ENCODE measurements at regions not wholly inside any gene's neighbourhood (a gene's known extent, or its start where the extent isn't known, plus 50 kb on each side); places are given as distances from the start of the nearest gene placed in this dataset.
"Not testable (repeated sequence)": the region's sequence is repeated elsewhere in the genome, so short reads cannot be mapped to it uniquely, and the experiment has no call there.

DNA sequence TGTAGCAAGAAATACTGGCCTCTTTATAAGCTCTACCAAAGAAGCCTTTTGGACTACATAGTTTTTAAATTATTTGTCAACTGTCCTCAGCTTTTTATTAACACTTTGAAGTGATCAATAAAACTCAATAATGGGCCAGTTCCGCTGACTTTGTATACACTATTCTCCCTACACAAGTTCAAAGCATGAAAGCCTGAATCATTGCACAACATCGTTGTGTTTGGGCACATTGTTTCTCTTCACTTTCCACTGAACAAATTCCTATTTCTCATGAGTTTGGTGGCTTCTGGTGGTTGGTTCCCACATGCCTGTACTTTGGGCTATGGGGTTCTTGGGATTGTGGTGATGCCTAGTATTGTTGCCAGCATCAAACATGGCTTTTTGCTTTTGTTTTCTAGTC, 561.8 kb upstream of the LRRN3 start:
- DNase-seq: no peak

DNA sequence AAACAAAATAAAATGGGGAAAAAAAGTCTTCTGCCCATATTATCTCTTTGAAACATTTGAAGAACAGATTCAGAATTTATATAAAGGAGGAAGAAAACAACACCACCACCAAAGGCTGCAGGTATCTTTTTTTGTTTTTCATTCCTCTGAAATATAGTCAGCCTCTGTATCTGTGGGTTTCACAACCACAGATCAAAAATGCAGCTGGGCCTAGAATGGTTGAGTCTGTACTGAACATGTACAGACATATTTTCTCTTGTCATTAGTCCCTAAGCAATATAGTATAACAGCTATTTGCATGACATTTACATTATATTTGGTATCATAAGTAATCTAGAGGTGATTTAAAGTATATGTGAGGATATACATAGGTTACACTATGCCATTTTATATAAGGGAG, 559.7 kb upstream of the LRRN3 start:
- DNase-seq: no peak

DNA sequence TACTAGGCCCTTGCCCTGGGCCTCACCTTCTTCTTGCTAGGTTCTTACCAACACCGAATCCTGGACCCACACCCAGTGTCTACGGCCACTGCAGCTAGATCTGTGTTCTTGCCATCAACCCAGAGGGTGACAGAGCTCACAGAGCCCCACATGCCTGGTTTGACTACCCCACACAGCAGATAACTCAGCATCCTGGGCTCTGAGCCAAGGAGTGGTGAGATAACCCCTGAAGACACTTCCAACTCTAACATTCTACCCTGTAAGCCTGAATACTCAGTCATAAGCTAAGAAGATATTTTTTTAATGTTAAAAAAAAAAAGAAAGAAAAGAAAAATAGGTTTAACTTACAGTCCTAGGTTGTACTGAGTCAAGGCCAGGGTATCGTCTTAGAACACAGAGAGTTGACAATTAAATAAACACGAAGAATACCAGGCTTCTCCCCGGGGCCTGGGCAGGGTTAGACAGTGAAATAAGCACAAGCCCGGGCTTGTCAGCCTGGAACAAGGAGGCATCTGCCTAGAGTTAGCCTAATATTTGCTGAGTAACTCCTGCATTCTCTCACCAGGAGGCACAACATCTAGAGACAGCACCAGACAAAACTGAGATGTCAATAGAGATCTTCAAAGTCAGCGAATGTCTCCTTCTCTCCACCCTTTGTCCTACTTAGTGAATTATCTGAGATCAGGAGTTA, 556.5 kb upstream of the LRRN3 start:
- DNase-seq: no peak

GRCh38 chr7:110539216-110539615, 551.7 kb upstream of the LRRN3 start:
- no peak for DNase-seq

DNA sequence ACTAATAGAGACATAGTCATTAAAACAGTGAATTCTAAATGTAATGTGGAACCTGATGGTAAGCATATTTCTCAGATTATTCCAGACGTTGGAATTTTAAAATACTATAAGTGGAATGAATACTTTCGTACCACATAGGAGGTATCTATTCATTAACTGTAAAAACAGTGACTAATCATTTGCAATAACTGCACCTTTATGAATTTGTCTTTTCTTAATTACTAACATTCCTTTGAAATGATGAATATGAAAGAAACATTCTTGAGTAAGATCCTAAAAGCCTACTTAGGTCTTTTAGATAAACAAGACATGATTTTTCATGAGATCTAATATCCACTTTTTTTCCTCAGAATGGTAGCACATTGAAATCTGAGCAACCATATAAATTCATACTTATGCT, 549.0 kb upstream of the LRRN3 start:
- no peak for DNase-seq

GRCh38 chr7:110544194-110544593, 546.7 kb upstream of the LRRN3 start:
- no peak for DNase-seq

- no peak for DNase-seq
Measured at GRCh38 chr7:110548372-110548771, 542.6 kb upstream of the LRRN3 start.

GRCh38 chr7:110557136-110557535, 533.8 kb upstream of the LRRN3 start:
- DNase-seq: no peak

DNA sequence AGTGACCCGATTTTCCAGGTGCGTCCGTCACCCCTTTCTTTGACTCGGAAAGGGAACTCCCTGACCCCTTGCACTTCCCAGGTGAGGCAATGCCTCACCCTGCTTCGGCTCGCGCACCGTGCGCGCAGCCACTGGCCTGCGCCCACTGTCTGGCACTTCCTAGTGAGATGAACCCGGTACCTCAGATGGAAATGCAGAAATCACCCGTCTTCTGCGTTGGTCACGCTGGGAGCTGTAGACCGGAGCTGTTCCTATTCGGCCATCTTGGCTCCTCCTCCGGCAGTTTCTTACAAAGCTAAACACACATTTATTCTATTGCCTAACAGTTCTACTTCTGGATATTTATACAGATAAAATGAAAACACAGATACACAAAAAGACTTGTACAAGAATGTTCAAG, 527.6 kb upstream of the LRRN3 start:
- DNase-seq: not testable (repeated sequence)

- DNase-seq: no peak
Measured at GRCh38 chr7:110564246-110564645, 526.7 kb upstream of the LRRN3 start.

DNA sequence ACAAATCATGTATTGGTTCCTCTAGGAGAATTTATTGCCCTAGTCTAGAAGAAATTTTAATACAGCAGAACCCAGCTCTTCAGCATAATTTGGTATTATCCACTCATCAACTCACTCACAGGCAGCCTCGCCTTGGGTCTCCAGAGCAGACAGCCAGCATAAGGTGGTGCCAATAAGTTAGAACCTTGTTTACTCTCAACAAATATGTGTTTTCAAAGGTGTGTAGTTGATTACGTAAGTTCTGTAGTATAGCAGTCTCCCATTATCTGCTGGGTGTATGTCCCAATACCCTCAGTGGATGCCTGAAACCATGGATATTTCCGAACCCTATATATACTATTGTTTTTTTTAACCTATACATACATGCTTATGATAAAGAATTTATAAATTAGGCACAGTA, 522.5 kb upstream of the LRRN3 start:
- no peak for DNase-seq

DNA sequence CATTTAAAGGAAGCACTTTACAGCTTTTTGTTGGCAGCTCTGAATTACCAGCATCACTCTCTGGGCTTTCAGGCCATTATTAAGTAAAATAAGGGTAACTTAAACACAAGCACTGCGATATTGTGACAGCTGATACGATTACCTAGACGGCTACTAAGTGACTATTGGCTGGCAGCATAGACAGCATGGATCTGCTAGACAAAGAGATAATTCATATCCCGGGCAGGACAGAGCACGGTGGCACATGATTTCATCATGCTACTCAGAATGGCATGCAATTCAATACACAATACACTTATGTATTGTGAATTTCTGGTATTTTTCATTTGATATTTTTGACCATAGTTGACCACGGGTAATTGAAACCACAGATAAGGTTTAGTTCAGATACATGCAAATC, 522.0 kb upstream of the LRRN3 start:
- DNase-seq: no peak

GRCh38 chr7:110569486-110570205, 521.3 kb upstream of the LRRN3 start:
- no peak for DNase-seq

DNA sequence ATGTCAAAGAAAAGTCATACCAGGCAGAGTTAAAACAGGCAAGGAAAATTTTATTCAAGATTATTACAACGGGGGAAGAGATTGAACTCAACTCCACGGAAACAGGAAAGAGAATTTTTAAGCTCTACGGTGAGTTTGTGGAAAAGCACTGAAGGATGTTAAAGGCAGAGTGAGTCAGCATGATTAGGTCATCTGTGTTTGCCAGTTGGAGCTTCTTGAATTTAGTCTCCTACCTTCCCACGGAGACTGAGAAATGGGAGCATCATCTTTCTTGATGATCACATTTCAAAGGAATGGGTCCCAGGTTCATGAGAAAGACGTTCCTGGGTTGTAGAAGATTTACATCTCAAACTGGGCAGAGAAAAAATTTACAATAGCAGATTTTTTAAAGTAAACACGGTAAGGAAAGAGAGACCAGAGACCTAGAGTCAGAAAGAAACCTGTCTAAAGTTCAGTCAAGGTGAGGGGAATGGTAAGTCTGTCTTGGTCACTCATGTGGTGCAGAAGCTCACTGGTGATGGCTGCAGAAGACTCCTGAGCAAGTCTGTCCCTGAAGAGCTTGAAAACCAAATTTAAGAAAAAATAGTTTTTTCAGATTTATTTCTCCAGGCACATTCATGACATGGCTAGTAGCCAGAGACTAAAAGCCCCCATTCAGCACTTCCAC, 516.9 kb upstream of the LRRN3 start:
- DNase-seq: no peak

GRCh38 chr7:110587294-110587693, 503.6 kb upstream of the LRRN3 start:
- DNase-seq: no peak

- DNase-seq: no peak
Measured at GRCh38 chr7:110590415-110590814, 500.5 kb upstream of the LRRN3 start.

- DNase-seq: no peak
Measured at GRCh38 chr7:110591341-110591740, 499.6 kb upstream of the LRRN3 start.

- no peak for DNase-seq
Measured at GRCh38 chr7:110592557-110592956, 498.4 kb upstream of the LRRN3 start.

- no peak for DNase-seq
Measured at GRCh38 chr7:110593355-110593754, 497.6 kb upstream of the LRRN3 start.

DNA sequence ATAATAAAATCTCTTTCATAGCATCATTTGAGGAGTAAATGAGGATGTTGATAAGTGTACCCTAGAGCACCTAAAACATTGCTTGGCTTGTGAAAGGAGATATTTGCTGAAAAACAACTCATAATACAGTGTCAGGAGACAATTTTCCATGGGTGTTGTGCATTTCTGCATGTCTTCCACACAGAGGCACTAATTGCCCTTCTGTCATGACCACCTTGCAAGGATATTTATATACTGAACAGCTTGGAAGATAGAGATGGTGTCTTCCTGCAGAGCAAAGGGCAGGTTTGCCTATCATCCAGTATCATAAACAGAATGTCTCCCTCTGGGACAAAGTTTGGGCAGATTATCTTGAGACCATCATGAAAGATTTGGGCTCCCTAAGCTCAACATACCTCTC, 495.2 kb upstream of the LRRN3 start:
- DNase-seq: no peak

GRCh38 chr7:110600956-110601355, 490.0 kb upstream of the LRRN3 start:
- DNase-seq: no peak

GRCh38 chr7:110601710-110602109, 489.2 kb upstream of the LRRN3 start:
- DNase-seq: no peak

GRCh38 chr7:110604206-110604605, 486.7 kb upstream of the LRRN3 start:
- no peak for DNase-seq

DNA sequence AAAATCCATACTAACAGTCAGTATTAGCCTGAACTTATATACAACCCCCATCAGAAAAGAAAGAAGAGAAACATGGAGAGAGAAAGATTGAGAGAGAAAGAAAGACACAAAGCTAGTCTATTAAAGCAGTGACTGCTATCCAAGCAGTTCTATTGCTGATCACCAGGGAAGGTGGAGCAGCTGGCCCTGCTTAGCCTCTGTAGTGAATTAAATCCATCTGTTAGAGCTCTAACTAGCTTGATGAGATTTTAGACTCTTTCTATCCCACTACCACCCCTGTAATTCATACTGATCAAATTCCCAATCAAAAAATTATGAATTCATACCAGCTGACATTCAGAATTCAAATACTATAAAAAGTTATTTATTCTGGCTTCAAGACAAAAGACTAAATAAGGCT, 486.0 kb upstream of the LRRN3 start:
- DNase-seq: no peak
